Progenitor cell of endocrine pancreas (in vitro differentiated cells): ENCODE measurements at regions not wholly inside any gene's neighbourhood (a gene's known extent, or its start where the extent isn't known, plus 50 kb on each side); places are given as distances from the start of the nearest gene placed in this dataset.
"Not testable (repeated sequence)": the region's sequence is repeated elsewhere in the genome, so short reads cannot be mapped to it uniquely, and the experiment has no call there.

Source experiments
- DNase-seq: peaks from one replicate; pipeline ENCODE4 v3.0.0; 2021; ENCODE audit warnings: low spot score; ENCODE audit not compliant: unreplicated experiment
- H3K27ac Mint-ChIP-seq: 2 replicates; pipeline ENCODE4 v1.8.0; 2021; ENCODE audit warnings: mild to moderate bottlenecking, moderate library complexity, mixed read lengths
- H3K27me3 Mint-ChIP-seq: 2 replicates; pipeline ENCODE4 v1.8.0; 2021; ENCODE audit warnings: mixed read lengths
- H3K36me3 Mint-ChIP-seq: 2 replicates; pipeline ENCODE4 v1.8.0; 2022; ENCODE audit warnings: mixed read lengths; ENCODE audit not compliant: insufficient read depth
- H3K4me1 Mint-ChIP-seq: 2 replicates; pipeline ENCODE4 v1.8.0; 2021; ENCODE audit warnings: low read depth, mixed read lengths
- H3K4me3 Mint-ChIP-seq: 2 replicates; pipeline ENCODE4 v1.8.0; 2021; ENCODE audit warnings: low read depth, mild to moderate bottlenecking, moderate library complexity, mixed read lengths
- H3K9me3 Mint-ChIP-seq: 2 replicates; pipeline ENCODE4 v1.8.0; 2021; ENCODE audit warnings: low read depth, mixed read lengths
- TF ChIP-seq, protein P1 (sequence below): fragments of 200-600 bp; sonication (generic); IDR thresholded peaks from one replicate; pipeline ENCODE4 v1.5.0; 2021; ENCODE audit warnings: antibody characterized with exemption, mild to moderate bottlenecking; ENCODE audit not compliant: unreplicated experiment

DNA sequence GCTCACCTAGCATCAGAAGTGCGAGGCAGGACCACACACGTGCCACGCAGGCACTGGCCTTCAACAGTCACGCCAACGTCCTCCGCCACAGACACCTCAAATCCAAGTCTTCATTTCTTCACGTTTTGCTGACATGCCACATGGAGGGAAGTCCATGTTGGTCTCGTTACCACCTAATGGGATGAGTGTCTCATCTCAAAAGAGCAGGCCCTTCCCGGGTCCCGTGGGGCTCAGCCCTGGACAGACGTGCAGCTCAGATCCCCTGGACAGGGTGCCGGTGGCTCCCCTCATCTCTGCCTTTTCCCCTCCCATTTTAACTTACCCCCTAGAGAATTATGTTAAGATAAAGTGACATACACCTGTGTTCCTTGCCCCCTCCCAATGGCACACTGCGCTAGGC is 76.8 kb downstream of the MRPL36 start:
- H3K4me1 Mint-ChIP-seq, result no peaks in the 10 kb centered on the region
- peaks cover 35% of the 10 kb centered on the region for H3K27me3 Mint-ChIP-seq
- peaks cover 22% of the 10 kb centered on the region for H3K9me3 Mint-ChIP-seq
- H3K4me3 Mint-ChIP-seq, result no peak overlapping the region
- TF ChIP-seq, protein P1, sequence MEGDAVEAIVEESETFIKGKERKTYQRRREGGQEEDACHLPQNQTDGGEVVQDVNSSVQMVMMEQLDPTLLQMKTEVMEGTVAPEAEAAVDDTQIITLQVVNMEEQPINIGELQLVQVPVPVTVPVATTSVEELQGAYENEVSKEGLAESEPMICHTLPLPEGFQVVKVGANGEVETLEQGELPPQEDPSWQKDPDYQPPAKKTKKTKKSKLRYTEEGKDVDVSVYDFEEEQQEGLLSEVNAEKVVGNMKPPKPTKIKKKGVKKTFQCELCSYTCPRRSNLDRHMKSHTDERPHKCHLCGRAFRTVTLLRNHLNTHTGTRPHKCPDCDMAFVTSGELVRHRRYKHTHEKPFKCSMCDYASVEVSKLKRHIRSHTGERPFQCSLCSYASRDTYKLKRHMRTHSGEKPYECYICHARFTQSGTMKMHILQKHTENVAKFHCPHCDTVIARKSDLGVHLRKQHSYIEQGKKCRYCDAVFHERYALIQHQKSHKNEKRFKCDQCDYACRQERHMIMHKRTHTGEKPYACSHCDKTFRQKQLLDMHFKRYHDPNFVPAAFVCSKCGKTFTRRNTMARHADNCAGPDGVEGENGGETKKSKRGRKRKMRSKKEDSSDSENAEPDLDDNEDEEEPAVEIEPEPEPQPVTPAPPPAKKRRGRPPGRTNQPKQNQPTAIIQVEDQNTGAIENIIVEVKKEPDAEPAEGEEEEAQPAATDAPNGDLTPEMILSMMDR, result no peak
- no peak for DNase-seq
- peaks cover 2% of the 10 kb centered on the region for H3K36me3 Mint-ChIP-seq
- H3K27ac Mint-ChIP-seq, result no peak overlapping the region

- peaks cover 22% of the 10 kb centered on the region for H3K9me3 Mint-ChIP-seq
- no peak for DNase-seq
- no peaks in the 10 kb centered on the region for H3K4me1 Mint-ChIP-seq
- TF ChIP-seq, protein P1, result no peak
- H3K27me3 Mint-ChIP-seq, result peaks cover 25% of the 10 kb centered on the region
- H3K36me3 Mint-ChIP-seq, result peaks cover 2% of the 10 kb centered on the region
- H3K4me3 Mint-ChIP-seq, result no peak overlapping the region
- H3K27ac Mint-ChIP-seq, result no peak overlapping the region
Observed at GRCh38 chr5:1720396-1721110, 79.1 kb downstream of the MRPL36 start.

DNA sequence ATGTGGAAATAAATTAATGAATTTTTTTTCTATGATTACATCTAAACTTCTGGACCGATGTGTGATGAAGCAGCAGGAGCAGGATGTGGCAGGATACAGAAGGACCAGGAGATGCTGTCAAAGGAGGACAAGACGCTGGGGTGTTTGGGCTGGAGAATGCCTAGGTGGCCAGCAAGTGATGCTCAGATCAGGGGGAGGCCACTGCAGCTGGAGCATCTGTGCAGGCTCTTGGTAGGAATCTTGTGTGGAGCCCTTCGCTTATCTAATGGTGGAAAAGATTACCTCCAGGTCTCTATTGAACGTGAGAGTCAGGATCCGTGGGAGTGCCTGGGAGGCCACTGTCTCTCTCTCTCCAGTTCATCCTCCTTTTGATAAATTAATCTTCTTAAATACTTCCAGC is 79.8 kb downstream of the MRPL36 start:
- Mint-ChIP-seq H3K4me3 (no peak overlapping the region), H3K27me3 (peaks cover 22% of the 10 kb centered on the region), H3K27ac (no peak overlapping the region), H3K9me3 (peaks cover 22% of the 10 kb centered on the region), H3K4me1 (no peaks in the 10 kb centered on the region), H3K36me3 (peaks cover 2% of the 10 kb centered on the region)
- no peak for DNase-seq
- TF ChIP-seq, protein P1, result no peak

DNA sequence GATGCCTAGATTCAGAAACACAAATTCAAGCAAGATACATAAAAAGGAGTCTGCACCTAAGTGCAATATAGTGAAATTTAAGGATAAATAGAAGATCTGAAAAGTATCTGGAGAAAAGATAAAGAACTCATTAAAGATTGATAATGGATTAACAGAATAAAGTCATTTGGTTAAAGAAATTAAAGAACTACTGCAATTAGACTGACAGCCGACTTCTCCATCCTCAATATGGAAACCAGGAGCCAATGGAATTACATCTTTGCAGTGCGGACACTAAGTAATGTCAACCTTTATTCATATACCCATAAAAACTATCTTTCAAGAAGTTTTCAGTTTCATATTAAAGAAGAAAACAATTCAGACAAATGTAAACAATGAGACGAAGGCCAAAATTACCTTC is 81.0 kb downstream of the MRPL36 start:
- H3K4me3 Mint-ChIP-seq, result no peak overlapping the region
- H3K27me3 Mint-ChIP-seq, result peaks cover 19% of the 10 kb centered on the region
- no peaks in the 10 kb centered on the region for H3K4me1 Mint-ChIP-seq
- no peak overlapping the region for H3K27ac Mint-ChIP-seq
- peaks cover 22% of the 10 kb centered on the region for H3K9me3 Mint-ChIP-seq
- no peak for DNase-seq
- TF ChIP-seq, protein P1, result no peak
- peaks cover 2% of the 10 kb centered on the region for H3K36me3 Mint-ChIP-seq

DNA sequence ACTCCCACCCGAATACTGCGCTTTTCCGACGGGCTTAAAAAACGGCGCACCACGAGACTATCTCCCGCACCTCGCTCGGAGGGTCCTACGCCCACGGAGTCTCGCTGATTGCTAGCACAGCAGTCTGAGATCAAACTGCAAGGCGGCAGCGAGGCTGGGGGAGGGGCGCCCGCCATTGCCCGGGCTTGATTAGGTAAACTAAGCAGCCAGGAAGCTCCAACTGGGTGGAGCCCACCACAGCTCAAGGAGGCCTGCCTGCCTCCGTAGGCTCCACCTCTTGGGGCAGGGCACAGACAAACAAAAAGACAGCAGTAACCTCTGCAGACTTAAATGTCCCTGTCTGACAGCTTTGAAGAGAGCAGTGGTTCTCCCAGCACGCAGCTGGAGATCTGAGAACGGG is 89.5 kb downstream of the MRPL36 start:
- not testable (repeated sequence) for H3K9me3 Mint-ChIP-seq, DNase-seq, H3K27ac Mint-ChIP-seq, H3K36me3 Mint-ChIP-seq
- H3K27me3 Mint-ChIP-seq, result peaks cover 13% of the 10 kb centered on the region
- H3K4me1 Mint-ChIP-seq, result peaks cover 12% of the 10 kb centered on the region
- H3K4me3 Mint-ChIP-seq, result peak overlapping the region; percentile 66

DNA sequence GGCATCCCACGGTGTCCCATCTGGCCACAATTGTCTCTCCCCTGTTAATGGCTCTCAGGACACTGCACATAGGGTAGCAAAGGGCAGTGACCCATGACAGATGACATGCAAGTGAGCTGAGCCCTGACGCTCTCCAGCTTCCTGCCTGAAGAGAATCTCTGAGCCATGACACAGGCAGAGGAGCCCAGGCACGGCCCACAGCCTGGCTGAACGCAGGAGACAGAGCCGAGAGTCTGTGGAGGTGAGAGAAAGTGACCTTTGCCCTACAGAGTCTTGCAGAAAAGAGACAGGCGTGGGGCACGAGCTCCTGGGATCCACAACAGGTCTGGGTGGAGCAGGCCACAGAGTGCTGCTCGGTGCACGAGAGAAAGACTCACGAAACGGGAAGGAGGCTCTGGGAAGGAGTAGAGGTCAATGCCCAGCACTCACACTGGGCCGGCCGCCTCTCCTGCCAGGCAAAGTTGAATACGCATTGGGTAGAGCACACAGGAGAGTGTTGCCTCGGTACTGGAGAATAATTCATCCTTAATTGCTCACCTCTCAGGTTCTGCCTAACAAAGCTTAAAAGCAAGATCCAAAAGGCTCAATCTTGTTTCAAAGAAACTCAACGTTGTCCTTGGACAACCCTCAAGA is 90.3 kb downstream of the MRPL36 start:
- Mint-ChIP-seq H3K36me3 (no peaks in the 10 kb centered on the region), H3K27ac (peak overlapping the region; percentile 79), H3K27me3 (peaks cover 13% of the 10 kb centered on the region), H3K4me1 (peaks cover 12% of the 10 kb centered on the region), H3K4me3 (peak overlapping the region; percentile 66), H3K9me3 (no peaks in the 10 kb centered on the region)
- TF ChIP-seq, protein P1, result no peak
- DNase-seq, result no peak
